ENCODE measurements at regions not wholly inside any gene's neighbourhood (a gene's known extent, or its start where the extent isn't known, plus 50 kb on each side); places are given as distances from the start of the nearest gene placed in this dataset.

- WGBS, 10 experiments, result 54 to 100% (median 91%) methylated on average over 1 to 9 of the region's 10 CpGs
- no peak overlapping the region for H3K27ac ChIP-seq
- peaks cover 7 to 17% of the 10 kb centered on the region in 2 donors for H3K4me1 ChIP-seq (replicated peaks in 1 of 2)
- ATAC-seq (replicated peaks in 6 of 8), result no peak
- no peak overlapping the region for H3K4me3 ChIP-seq
- in situ Hi-C loops (cut with MboI; ENCODE audit: low pct_unique_long_range_greater_than_20kb in 2 of 9, low sequenced_read_pairs in 9 of 9, unreplicated experiment in 9 of 9), result no loop called here
Measured at GRCh38 chr1:187481581-187482148, 652.9 kb downstream of the PLA2G4A start.

- no peak for ATAC-seq (replicated peaks in 6 of 8)
- Histone ChIP-seq H3K4me1 (replicated peaks in 1 of 2) (peaks cover 0 to 8% of the 10 kb centered on the region in 2 donors), H3K27ac (no peak overlapping the region), H3K4me3 (no peak overlapping the region)
- in situ Hi-C loops (cut with MboI; ENCODE audit: low pct_unique_long_range_greater_than_20kb in 2 of 9, low sequenced_read_pairs in 9 of 9, unreplicated experiment in 9 of 9), result no loop called here
- WGBS, 10 experiments, result 8 to 100% (median 69%) methylated on average over 1 to 3 of the region's 3 CpGs; no CpG with 5 or more reads in 1 of the 10 experiments
Measured at GRCh38 chr1:187490266-187490665, 661.5 kb downstream of the PLA2G4A start.

GRCh38 chr1:187491082-187491720, 662.5 kb downstream of the PLA2G4A start:
- Histone ChIP-seq H3K4me1 (replicated peaks in 1 of 2) (peaks cover 0 to 8% of the 10 kb centered on the region in 2 donors), H3K27ac (no peak overlapping the region), H3K4me3 (no peak overlapping the region)
- WGBS, 10 experiments, result 0 to 81% (median 58%) methylated on average over 1 to 5 of the region's 5 CpGs
- in situ Hi-C loops (cut with MboI; ENCODE audit: low pct_unique_long_range_greater_than_20kb in 2 of 9, low sequenced_read_pairs in 9 of 9, unreplicated experiment in 9 of 9), result no loop called here
- ATAC-seq (replicated peaks in 6 of 8), result peak in 3 of 8 experiments; percentile 16 to 85 (median 69)

GRCh38 chr1:187498028-187498427, 669.3 kb downstream of the PLA2G4A start:
- no peak overlapping the region for H3K27ac ChIP-seq
- H3K4me3 ChIP-seq, result no peak overlapping the region
- in situ Hi-C loops (cut with MboI; ENCODE audit: low pct_unique_long_range_greater_than_20kb in 2 of 9, low sequenced_read_pairs in 9 of 9, unreplicated experiment in 9 of 9), result no loop called here
- WGBS, 10 experiments, result 0 to 100% (median 47%) methylated on average over 1 of the region's 1 CpG; no CpG with 5 or more reads in 2 of the 10 experiments
- peak in 1 of 8 experiments; percentile 39 for ATAC-seq (replicated peaks in 6 of 8)
- H3K4me1 ChIP-seq (replicated peaks in 1 of 2), result no peaks in the 10 kb centered on the region

- in situ Hi-C loops (cut with MboI; ENCODE audit: low pct_unique_long_range_greater_than_20kb in 2 of 9, low sequenced_read_pairs in 9 of 9, unreplicated experiment in 9 of 9), result no loop called here
- no peak overlapping the region for H3K27ac ChIP-seq
- peak in 5 of 8 experiments; percentile 32 to 77 (median 71) for ATAC-seq (replicated peaks in 6 of 8)
- H3K4me1 ChIP-seq (replicated peaks in 1 of 2), result no peaks in the 10 kb centered on the region
- no peak overlapping the region for H3K4me3 ChIP-seq
Measured at GRCh38 chr1:187504779-187505178, 676.0 kb downstream of the PLA2G4A start.

- peak in 3 of 8 experiments; percentile 11 to 82 (median 47) for ATAC-seq (replicated peaks in 6 of 8)
- in situ Hi-C loops (cut with MboI; ENCODE audit: low pct_unique_long_range_greater_than_20kb in 2 of 9, low sequenced_read_pairs in 9 of 9, unreplicated experiment in 9 of 9), result no loop called here
- no peak overlapping the region for H3K4me3 ChIP-seq
- H3K27ac ChIP-seq, result no peak overlapping the region
- no peaks in the 10 kb centered on the region for H3K4me1 ChIP-seq (replicated peaks in 1 of 2)
Measured at GRCh38 chr1:187509091-187509490, 680.3 kb downstream of the PLA2G4A start.

GRCh38 chr1:187513190-187513589, 684.4 kb downstream of the PLA2G4A start:
- H3K4me1 ChIP-seq (replicated peaks in 1 of 2), result no peaks in the 10 kb centered on the region
- ATAC-seq (replicated peaks in 6 of 8), result peak in 1 of 8 experiments; percentile 47
- 64 to 100% (median 89%) methylated on average over 1 to 5 of the region's 5 CpGs; no CpG with 5 or more reads in 3 of the 10 experiments for WGBS, 10 experiments
- in situ Hi-C loops (cut with MboI; ENCODE audit: low pct_unique_long_range_greater_than_20kb in 2 of 9, low sequenced_read_pairs in 9 of 9, unreplicated experiment in 9 of 9), result no loop called here
- H3K4me3 ChIP-seq, result no peak overlapping the region
- no peak overlapping the region for H3K27ac ChIP-seq

GRCh38 chr1:187514110-187514509, 685.4 kb downstream of the PLA2G4A start:
- in situ Hi-C loops (cut with MboI; ENCODE audit: low pct_unique_long_range_greater_than_20kb in 2 of 9, low sequenced_read_pairs in 9 of 9, unreplicated experiment in 9 of 9), result no loop called here
- Histone ChIP-seq H3K4me3 (no peak overlapping the region), H3K4me1 (replicated peaks in 1 of 2) (no peaks in the 10 kb centered on the region), H3K27ac (no peak overlapping the region)
- ATAC-seq (replicated peaks in 6 of 8), result no peak
- WGBS, 10 experiments, result 32 to 100% (median 91%) methylated on average over 1 to 3 of the region's 3 CpGs

- ATAC-seq (replicated peaks in 6 of 8), result no peak
- Histone ChIP-seq H3K4me1 (replicated peaks in 1 of 2) (peaks cover 0 to 2% of the 10 kb centered on the region in 2 donors), H3K27ac (no peak overlapping the region), H3K4me3 (no peak overlapping the region)
- in situ Hi-C loops (cut with MboI; ENCODE audit: low pct_unique_long_range_greater_than_20kb in 2 of 9, low sequenced_read_pairs in 9 of 9, unreplicated experiment in 9 of 9), result no loop called here
- WGBS, 10 experiments, result 0 to 93% (median 37%) methylated on average over 1 of the region's 1 CpG; no CpG with 5 or more reads in 4 of the 10 experiments
Measured at GRCh38 chr1:187516874-187517273, 688.1 kb downstream of the PLA2G4A start.

- Histone ChIP-seq H3K4me3 (no peak overlapping the region), H3K4me1 (replicated peaks in 1 of 2) (peaks cover 0 to 2% of the 10 kb centered on the region in 2 donors), H3K27ac (no peak overlapping the region)
- in situ Hi-C loops (cut with MboI; ENCODE audit: low pct_unique_long_range_greater_than_20kb in 2 of 9, low sequenced_read_pairs in 9 of 9, unreplicated experiment in 9 of 9), result no loop called here
- 20 to 100% (median 100%) methylated on average over 1 of the region's 1 CpG; no CpG with 5 or more reads in 1 of the 10 experiments for WGBS, 10 experiments
- ATAC-seq (replicated peaks in 6 of 8), result peak in 3 of 8 experiments; percentile 17 to 54 (median 45)
Measured at GRCh38 chr1:187517546-187517945, 688.8 kb downstream of the PLA2G4A start.

- Histone ChIP-seq H3K27ac (no peak overlapping the region), H3K4me1 (replicated peaks in 1 of 2) (no peaks in the 10 kb centered on the region), H3K4me3 (no peak overlapping the region)
- in situ Hi-C loops (cut with MboI; ENCODE audit: low pct_unique_long_range_greater_than_20kb in 2 of 9, low sequenced_read_pairs in 9 of 9, unreplicated experiment in 9 of 9), result no loop called here
- no peak for ATAC-seq (replicated peaks in 6 of 8)
- 0 to 100% (median 89%) methylated on average over 1 to 3 of the region's 3 CpGs for WGBS, 10 experiments
Measured at GRCh38 chr1:187527346-187527745, 698.6 kb downstream of the PLA2G4A start.

GRCh38 chr1:187537936-187538335, 709.2 kb downstream of the PLA2G4A start:
- H3K27ac ChIP-seq, result no peak overlapping the region
- H3K4me1 ChIP-seq (replicated peaks in 1 of 2), result no peaks in the 10 kb centered on the region
- no peak overlapping the region for H3K4me3 ChIP-seq
- 13 to 100% (median 88%) methylated on average over 2 to 4 of the region's 4 CpGs for WGBS, 10 experiments
- in situ Hi-C loops (cut with MboI; ENCODE audit: low pct_unique_long_range_greater_than_20kb in 2 of 9, low sequenced_read_pairs in 9 of 9, unreplicated experiment in 9 of 9), result no loop called here
- ATAC-seq (replicated peaks in 6 of 8), result no peak

- in situ Hi-C loops (cut with MboI; ENCODE audit: low pct_unique_long_range_greater_than_20kb in 2 of 9, low sequenced_read_pairs in 9 of 9, unreplicated experiment in 9 of 9), result no loop called here
- Histone ChIP-seq H3K4me3 (no peak overlapping the region), H3K27ac (no peak overlapping the region), H3K4me1 (replicated peaks in 1 of 2) (no peaks in the 10 kb centered on the region)
- WGBS, 10 experiments, result 52 to 100% (median 85%) methylated on average over 2 to 3 of the region's 3 CpGs
- ATAC-seq (replicated peaks in 6 of 8), result no peak
Measured at GRCh38 chr1:187549540-187549939, 720.8 kb downstream of the PLA2G4A start.

- no peak for ATAC-seq (replicated peaks in 6 of 8)
Measured at GRCh38 chr1:187551061-187551460, 722.3 kb downstream of the PLA2G4A start.

More at GRCh38 chr1:187551061-187551460, 722.3 kb downstream of the PLA2G4A start:
- no peak overlapping the region for H3K4me3 ChIP-seq
- no peak overlapping the region for H3K27ac ChIP-seq
- no peaks in the 10 kb centered on the region for H3K4me1 ChIP-seq (replicated peaks in 1 of 2)
- in situ Hi-C loops (cut with MboI; ENCODE audit: low pct_unique_long_range_greater_than_20kb in 2 of 9, low sequenced_read_pairs in 9 of 9, unreplicated experiment in 9 of 9), result no loop called here
- WGBS, 10 experiments, result 83 to 100% (median 95%) methylated on average over 1 to 9 of the region's 20 CpGs; no CpG with 5 or more reads in 5 of the 10 experiments

Measured in motor neuron (in vitro differentiated cells).